Femur (tissue), 1 donor: ENCODE measurements at regions not wholly inside any gene's neighbourhood (a gene's known extent, or its start where the extent isn't known, plus 50 kb on each side); places are given as distances from the start of the nearest gene placed in this dataset.
A peak's percentile ranks its signal among the peaks of the same experiment; 100 is the strongest.

ENCODE experiments used
- DNase-seq: peaks from one replicate; pipeline ENCODE4 v3.0.0-alpha.2; 2017

DNA sequence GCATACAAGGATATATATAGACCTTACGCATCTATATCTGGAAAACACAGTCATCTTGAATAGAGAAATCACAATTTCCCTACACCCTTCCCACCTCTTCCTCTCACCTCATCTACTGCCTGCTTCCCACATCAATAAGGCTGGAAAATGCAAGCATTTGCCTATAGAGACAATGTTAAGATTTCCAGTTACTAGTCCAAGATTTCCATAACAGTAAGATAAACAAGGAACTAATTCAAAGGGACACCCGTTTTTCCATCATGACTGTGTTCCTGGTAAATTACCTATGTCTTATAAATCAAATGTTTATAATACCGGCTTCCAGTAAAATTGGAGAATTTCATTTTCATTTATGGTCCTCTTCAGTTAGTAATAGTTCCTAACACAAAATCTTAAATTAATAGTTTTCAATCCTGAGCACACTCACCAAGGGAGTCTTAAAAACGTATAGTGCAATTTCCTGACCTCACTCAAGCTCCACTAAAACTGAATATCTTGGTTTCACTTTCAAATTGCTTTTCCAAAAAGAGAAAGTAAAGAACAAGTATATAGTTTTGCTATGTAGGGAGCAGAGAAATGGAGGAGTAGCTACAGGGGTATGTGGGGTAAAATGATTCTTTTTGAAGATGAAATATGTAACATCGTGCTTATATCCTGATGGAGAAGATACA, 398.7 kb downstream of the PLPP3 start:
- no peak for DNase-seq

DNA sequence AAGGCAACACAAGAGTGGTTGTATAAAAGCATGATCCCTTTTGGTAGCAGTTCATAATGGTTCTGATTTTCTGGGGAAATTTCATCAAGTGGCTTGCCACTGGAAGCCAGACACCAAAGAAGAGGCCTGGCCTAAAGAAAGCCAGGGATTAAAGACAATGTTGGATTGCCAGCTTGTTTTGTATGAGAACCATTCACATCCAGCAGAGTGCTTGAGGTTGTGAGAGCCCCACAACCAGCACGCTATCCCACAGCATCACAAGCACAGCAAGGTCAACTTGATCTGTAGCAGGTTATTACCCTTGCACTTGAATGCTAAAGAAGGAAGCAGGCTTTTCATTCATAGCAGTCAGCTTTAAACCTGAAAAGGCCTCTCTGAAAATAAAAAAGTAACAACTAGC, 399.8 kb downstream of the PLPP3 start:
- DNase-seq = no peak

DNA sequence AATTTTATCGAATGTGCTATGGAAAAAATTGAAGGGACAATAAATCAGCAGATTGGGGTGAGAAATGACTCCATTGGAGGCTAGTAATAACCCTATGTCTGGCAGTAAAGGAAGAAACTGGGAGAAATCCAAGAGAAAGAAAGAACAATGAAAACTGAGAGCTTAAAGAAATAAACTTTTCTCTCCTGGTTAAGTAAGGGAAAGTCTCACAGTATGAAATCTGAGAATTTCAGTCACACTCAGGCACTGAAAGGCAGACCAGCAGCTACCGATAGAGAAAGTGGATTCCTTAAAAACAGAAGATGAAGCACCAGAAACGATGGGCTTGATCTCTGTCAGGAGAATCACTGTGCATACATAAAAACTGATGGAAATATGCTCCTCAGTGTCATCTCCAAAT, 404.2 kb downstream of the PLPP3 start:
- no peak for DNase-seq

DNA sequence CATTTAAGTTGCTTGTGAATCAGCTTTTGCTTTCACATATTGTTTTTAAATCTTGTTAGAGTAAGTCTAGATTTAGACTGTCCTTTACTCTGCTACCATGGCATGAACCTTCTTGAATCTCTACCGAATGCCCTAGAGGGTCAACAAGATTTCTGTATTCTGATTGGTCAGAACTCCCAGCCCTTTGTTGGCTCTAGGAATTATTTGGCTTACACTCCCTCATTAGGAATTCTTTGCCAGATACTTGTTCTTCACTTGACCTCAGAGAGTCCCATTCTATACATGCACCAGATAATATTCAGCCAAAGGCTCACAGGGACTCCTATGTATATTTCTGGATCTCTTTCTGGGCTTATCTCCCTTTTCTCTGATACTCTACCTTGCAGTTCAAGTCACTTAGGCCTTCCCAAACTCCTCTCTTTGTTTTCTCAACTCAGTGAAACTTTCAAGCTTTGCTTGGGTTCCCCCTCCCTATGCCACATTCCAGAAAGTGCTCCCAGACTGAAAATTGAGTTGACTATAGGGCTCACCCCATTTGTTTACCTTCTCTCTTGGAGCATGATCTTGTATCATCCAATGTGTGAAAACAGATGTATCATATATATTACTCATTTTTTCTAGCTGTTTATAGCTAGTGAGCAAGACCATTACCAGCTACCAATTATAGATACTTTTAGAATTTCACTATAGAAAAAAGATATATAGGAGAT, 405.0 kb downstream of the PLPP3 start:
- DNase-seq = no peak

- DNase-seq = no peak
Measured at GRCh38 chr1:56173736-56174135, 405.6 kb downstream of the PLPP3 start.

DNA sequence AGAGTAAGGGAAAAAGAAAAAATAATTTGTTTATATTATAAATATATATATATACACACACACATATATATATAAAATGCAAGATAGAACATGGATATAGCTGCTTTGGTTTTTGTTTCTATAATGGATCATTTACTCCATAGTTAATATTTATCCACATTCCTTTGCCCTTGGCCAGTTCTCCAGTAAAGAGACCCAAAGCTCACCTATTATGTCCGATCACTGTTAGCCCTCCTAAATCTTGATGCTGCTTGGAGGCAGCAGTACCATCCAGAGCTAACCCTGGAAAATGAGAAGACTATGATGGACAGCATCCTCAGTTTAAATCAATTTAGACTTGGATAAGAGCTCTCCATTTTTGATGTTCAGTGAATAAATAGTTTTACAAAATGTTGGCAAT, 407.7 kb downstream of the PLPP3 start:
- DNase-seq = no peak

- DNase-seq = no peak
Measured at GRCh38 chr1:56170784-56171320, 408.5 kb downstream of the PLPP3 start.

DNA sequence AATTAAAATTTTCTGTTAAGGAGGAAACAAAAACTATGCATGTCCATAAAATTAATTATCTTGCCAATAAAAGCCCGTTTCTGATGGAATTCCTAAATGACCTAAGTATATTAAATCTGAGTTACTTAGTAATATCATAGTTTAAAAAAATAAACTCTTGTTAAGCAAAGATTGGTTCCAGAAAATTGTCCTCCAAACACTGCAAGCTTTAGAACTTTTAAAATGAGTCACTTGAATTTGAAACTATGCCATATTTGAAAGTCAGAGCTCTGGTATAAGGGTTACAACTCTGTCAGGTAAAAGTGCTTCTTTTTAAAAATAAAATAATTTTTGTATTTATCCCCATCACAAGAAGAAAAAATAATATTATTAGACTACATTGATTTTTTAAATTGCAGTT, 409.5 kb downstream of the PLPP3 start:
- DNase-seq = no peak

DNA sequence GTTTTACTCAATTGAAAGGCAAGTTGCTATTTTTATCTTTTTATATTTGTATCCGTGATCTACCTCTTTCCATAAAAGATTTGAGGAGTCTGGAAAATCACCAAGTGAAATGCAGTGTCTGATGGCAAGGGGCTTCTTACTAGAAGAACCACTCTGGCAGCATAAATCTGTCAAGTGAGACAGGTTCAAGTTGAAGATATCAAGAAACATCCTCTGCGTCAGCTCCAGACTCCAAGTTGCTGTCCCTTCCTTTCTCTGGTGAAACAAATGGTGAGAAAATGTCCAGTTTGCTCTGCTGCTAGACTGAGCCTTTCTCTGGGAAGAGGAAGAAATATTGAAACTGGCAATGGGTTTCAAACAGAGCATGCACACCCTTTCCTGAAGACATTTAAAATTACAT, 411.2 kb downstream of the PLPP3 start:
- no peak for DNase-seq

GRCh38 chr1:56167596-56167995, 411.8 kb downstream of the PLPP3 start:
- no peak for DNase-seq

GRCh38 chr1:56160773-56161315, 418.5 kb downstream of the PLPP3 start:
- no peak for DNase-seq

GRCh38 chr1:56156971-56157876, 422.1 kb downstream of the PLPP3 start:
- peak; percentile 45 for DNase-seq

DNA sequence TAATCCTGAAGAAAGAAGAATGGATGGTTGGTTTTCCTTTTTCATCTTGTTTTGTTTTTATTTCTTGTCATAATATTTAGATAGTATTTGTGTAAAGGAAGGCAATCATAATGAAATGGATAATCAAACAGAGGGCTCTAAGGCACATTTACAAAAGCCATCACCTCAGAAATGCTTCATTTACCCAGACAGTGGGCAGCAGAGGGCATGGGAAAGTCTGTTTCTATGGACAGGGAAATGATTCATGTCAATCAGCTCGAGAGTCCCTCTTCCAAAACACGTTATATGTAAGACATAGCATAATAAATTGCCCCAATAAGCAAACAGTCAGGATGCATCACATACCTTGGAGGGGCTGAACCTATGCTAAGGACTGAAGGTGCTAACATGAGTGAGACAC, 426.1 kb downstream of the PLPP3 start:
- DNase-seq = no peak

DNA sequence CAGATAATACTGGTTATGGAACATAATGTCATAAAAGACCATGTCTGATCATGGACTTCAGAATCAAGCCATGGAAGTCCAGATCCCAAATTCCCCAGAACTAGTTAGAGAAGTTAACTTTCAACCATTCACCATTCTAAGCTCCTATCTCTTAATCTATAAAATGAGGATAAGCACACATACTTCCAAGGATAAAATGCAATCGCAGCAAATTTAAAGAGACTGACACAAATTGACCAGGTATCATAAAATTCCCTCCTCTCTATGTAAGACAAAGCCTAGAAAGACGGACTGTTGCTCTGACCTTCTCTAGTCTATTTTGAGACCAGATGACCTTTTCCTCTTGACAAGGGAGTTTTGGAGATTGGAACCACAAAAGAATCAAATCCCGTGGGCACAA, 426.7 kb downstream of the PLPP3 start:
- DNase-seq = no peak

DNA sequence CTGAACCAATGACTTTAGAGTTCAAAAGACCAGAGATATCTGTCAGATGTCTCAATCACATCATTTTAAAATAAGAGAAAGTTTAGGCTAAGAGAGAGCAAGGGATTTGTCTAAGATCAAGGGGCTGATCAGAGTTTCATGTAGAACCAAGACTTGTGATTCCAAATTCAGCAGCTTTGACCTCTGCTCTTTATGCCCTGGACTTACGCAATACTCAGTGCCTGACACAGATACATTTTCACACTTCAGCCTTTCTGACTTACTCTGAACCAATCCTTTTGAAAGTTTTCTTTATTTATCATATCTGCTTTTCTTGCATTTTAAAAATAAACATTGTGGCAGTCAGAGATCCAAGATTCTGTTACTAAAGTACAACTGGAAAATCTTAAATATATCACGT, 428.0 kb downstream of the PLPP3 start:
- no peak for DNase-seq

DNA sequence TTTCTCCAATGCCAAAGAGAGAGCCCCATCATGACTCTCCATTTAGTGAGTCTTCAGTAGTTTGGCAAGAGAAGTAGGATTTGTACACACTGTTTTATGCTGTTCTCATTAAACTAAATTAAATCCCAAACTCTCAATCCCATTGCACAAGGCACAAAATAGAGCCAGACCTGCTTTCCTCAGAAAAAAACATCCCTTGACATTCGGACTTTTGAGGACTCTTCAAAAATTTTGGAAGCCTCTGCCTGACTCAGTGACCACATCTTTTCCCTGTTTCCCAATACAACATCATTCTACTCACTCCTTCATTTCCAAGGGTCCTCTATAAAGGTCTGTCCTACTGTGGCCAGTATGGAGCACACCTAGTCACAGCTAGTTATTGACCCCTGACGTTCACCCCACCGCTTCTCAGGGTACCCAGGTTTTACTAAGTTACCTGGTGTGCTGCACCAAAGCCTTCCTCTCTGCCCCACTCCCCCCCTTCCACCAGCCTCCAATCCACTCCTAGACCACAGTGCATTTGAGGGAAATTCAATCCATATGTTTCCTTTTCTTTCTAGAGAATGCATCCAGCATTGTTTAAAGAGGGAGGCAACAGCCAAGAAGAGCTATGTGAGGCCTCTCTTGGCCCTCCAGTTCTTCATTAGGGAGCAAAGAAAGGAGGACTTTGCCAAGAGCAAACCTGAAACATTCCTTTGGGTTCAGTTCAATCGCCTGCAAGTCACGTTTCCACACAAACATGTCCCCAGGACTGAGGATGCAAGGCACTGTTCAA, 428.7 kb downstream of the PLPP3 start:
- no peak for DNase-seq

- DNase-seq = no peak
Measured at GRCh38 chr1:56149761-56150160, 429.6 kb downstream of the PLPP3 start.

- no peak for DNase-seq
Measured at GRCh38 chr1:56148326-56149193, 430.8 kb downstream of the PLPP3 start.

DNA sequence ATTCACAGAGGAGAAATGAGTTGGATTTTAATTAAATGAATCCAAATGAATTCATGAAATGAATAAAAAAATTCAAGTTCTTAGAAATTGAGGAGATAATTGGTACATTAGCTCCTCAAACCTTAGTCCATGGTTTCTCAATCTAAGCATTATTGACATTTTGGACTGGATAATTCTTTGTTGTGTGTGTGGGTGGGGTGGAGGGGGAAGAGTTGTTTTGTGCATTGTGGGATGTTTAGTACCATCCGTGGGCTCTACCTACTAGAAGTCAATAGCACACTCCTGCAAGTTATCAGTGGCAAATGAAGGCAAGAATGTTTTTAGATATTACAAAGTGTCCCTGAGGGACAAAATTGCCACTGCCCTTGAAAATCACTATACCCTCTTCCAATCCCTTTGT, 431.9 kb downstream of the PLPP3 start:
- DNase-seq = no peak

DNA sequence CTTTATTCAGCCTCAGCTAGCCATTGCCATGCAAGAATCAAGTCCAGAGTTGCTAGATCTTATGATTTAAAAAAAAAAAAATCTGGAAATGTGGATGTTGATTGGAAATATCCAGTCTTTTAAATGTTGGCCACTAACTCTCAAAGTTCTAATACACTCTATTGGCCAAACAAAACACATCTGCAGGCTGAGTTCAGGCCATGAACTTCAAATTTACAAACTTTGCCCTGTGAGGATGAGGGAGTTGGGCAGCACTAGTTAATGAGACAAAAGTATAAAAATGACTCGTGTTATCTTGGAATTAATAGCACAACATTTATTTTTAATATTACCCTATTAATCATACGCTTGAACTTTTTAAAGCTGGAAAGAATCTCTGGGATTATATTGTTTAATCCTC, 432.3 kb downstream of the PLPP3 start:
- DNase-seq = no peak

GRCh38 chr1:56146449-56146848, 432.9 kb downstream of the PLPP3 start:
- DNase-seq = no peak
